HG02970 (cell line): ENCODE measurements at regions not wholly inside any gene's neighbourhood (a gene's known extent, or its start where the extent isn't known, plus 50 kb on each side); places are given as distances from the start of the nearest gene placed in this dataset.

Experiments
- ATAC-seq: cut with Tn5 transposase; IDR thresholded peaks from one replicate; pipeline ENCODE4 v1.9.1; 2021; ENCODE audit warnings: mild to moderate bottlenecking, moderate library complexity, moderate number of reproducible peaks; ENCODE audit not compliant: unreplicated experiment, low FRiP score

DNA sequence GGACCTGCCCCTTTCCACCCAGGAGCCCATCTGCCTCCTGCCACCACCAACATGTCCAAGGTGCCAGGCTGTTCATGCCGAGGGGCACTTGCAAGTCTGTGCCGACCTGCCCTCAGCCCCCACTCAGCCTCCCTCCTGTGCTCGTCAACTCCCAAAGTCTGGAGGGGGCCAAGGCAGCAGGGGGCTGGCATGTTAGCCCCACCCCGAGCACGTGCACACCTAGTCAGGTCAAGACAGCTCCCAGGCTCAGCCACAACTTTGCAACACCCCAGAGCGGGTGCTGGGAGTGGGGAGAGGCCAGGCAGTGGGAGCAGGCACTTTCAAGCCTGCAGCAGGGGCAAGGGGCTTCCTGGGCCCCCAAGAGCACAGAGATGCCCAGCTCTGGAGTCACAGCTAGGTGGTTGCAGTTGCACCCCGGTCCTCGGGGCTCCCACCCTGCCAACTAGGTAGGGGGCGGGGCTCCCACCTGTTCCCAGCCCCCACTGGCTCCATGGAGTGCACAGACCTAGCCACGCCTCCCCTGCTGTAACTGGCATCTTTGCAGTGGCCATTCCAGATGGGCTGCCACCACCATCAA is 272.5 kb downstream of the CETN3 start:
- no peak for ATAC-seq

DNA sequence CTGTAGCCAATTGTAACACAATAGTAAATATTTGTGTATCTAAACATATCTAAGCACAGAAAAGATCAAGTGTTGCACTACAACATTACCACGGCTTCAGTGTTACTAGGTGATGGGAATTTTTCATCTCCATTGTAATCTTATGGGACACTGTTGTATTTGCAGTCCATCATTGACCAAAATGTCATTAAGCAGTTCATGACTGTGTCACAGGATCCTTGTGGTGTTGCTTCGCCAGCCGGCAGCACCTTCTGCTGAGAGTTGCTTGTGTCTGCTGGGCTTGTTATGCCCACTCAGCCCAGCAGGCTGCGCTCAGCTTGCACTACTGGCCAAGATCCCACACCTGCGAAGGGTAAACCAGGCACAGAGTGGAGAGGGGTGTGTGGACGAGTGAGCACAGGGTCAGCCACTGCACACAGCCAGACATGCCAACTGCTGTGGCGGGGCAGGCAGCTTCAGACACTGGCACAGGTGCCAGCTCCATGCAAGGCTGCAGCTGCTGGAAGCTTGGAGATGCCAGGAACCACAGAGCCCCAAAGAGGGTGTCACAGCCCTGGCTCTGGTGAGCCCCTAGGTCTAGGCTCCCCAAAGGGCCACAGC is 273.7 kb downstream of the CETN3 start:
- ATAC-seq = no peak

DNA sequence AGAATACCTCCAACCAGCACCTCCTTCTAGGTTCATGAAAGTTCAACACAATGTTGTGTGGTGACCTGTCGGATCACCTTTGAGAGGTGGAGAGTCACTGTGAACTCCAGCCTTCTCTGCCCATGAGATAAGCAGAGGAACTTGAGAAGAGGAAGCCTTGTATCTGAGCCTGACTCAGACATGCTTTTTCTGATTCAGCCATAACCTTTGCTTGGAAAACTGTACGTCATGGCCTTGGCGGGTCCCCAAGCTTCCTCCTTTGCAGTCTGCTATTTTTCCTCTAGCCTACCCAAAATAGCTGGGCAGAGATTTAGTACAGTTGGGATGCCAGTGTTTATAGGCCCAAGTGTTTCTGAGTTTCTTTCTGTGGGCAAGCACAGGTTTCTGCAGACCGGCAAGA is 274.7 kb downstream of the CETN3 start:
- ATAC-seq = no peak

DNA sequence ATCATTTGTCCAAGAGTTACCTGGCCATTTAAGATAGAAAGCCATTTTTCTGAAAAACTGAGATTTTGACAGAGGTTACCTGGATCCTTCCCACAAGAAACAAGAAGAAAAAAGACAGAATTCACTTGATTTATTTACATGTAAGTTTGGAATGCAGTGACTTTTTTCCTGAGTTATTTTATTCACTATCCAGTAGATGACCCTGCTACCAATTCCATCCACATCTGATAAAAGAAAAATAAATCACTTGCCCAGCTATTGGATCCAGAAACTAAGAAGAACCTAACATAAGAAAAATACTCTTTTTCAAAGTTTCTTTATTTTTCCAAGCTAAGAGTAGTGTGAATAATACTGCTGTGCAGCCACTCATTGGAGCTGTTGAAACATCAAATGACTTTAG is 275.2 kb downstream of the CETN3 start:
- no peak for ATAC-seq

DNA sequence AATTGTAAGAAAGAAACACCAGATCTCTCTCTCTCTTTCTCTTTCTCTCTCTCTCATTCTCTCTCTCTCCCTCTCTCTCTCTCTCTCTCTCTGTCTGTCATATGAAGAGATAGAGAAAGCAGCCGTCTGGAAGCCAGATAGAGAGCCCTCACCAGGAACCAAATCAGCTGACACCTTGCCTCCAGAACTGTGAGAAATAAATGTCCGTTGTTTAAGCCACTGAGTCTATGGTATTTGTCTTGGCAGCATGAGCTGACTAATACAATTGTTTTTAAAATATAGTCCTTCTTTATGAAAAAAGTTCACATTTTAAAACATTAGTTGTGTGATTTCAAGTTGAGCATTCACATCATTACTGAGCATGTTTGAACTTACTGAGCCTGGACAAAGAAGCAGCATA is 275.6 kb downstream of the CETN3 start:
- no peak for ATAC-seq

DNA sequence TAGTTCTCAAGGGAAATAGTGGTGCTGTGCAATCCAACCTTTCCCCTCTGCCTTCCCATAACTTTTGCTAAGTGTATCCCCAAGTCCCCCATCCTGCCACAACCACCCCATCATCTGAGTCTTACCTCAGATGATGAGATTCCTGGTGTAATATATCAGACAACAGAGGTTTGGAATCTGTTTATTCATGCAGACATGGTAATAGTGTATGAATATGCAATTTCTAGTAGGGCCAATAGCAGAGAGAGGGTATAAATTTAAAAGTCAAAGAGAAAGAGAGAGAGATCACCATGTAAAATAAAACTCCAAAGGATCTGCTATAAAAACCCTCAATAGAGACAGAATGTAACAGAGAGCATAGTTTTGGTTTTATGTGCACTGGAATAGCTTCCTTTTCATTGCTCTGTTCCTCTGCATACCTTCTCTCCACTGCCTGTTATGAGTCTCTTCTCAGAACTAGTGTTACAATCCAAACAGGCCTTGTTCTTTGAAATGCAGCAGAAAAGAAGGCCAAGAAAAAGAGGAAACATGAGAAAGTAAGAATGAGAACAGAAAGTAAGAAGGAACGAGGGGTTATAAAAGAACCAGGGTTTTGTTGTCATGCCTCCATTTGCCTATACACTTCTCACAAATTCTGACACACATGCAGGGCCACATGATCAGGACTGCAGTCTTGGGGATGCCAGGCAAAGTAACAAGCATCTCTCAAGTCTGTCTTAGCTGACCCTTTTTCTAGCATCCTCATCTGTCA is 278.0 kb downstream of the CETN3 start:
- peak; percentile 53 for ATAC-seq

DNA sequence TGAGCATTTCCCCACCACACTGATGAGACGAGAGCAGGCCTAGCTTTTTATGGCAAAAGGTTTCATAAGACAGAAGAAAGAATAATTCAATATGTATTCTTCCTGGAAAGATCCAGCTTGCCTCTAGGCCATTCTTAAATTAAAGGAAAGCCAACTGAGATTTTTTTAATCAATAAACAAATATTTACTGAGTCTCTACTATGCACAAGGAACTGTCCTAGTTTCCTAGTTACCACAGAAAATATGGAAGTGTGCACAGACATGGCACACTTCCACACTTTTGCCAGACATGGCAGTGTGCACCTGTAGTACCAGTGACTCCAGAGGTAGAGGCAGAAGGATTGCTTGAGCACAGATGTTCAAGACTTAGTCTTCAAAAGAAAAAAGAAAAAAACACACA is 281.0 kb downstream of the CETN3 start:
- ATAC-seq = no peak

DNA sequence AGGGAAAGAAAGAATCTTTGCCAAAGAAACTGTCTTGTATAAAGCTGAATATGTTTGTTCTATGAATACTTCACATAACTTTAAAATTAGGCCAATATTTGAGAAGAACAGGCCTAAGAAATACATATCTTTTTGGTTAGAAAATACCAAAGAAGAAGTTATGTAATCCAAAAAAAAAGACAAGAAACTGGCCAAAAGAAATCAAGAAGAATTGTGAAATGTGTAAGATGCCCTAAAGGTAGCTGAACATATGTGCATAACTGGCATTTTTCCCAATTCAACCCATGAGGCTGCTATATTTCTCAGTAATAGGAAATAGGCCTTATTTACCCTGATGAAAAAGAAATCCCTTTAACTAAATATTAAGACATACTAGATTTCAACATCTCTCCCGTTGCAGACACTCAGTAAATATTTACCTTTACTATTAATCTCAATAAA is 290.0 kb downstream of the CETN3 start:
- no peak for ATAC-seq

DNA sequence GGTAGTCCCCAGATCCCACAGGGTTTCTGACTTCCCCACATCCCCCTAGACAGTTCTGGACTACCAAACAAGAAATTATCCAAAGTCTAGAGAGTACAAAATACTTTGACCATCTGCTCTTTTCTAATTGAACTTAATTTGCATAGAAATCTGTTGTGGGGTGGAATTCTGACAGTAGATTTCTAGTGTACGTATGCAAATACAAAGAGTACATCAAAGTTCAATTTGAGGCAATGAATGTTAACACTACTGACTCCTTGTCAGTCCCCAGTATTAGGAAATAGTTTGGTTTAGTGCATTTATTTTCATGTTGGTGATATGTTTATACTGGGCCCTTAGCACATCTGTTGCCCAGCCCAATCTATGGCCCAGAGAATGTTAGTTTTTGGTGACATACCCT is 292.6 kb downstream of the CETN3 start:
- ATAC-seq = no peak

DNA sequence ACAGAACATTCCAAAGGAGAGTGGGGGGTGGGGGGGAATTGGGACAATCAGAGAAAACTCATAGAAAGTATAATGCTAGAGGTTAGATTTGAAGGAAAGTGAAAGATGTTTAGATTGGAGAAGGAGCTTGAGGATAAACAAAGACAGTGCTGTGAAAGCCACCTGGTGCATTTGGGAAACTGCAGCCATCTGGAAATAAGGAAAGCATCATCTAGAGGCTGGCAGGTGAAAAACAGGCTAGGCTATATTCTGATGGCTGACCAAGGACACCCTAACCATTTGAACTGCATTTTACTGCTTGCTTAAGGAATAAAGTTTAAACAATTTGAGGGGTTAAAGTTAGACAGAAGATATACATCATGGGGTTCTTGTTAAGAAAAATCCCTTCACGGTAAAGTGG is 296.4 kb downstream of the CETN3 start:
- ATAC-seq = no peak

DNA sequence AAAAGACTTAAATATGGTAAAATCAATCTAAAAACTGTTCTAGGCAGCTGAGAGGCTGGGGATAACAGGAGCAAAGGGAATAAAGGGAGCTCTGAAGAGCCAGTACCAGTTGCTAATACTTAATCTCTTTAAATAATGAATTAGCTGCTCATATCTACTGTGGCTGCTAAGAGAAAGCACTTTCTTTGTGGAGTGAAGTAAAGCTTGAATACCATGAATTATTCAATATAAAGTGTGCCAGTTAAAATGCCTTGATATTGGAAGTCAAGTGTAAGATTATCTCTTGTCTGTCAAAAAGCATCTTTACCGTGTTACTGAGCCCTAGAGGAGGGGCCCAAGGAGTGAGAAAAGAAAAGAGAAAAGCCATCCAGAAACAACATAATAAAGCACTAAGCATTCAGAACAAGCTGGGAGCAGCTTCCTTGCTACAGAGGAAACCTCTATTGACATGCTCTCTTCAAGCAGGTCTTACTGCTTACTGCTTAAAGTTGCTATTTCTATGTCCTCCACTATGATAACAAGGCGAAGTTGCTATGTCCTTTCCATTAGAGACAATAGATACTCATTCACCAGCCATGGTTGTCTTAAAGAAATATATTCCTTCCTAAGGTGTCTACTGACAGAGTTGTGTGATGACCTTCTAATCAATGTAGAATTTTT is 297.4 kb downstream of the CETN3 start:
- no peak for ATAC-seq

DNA sequence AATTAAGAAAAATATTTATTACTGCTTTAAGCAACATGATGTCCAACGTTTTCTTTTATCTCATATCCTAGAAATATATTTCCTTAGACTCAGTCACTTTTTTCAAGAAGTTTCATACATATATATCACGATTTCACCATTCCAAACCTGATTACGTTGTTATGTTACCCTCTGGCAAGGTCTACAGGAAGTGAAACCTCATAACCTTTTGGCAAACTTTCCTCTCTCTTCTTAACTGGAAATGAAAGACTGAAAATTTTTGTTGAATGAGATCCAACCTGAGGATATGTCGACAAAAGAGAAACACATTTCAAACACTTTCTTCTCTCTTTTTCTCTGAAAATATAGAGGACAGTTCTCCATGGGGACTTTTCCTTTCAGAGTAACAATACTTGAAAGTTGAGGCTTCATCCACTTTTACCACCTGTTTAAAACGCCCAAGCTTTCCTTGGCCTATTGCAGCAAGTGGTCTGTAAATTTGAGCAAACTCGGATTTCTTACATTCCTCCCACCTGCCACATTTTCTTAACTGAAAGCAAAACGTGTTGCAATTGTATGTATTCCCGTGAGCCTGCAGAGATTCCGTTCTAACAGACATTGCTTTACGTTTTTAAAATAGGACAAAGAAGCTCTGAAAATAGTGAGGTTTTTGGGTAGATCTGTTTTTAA is 298.1 kb downstream of the CETN3 start:
- ATAC-seq = no peak

DNA sequence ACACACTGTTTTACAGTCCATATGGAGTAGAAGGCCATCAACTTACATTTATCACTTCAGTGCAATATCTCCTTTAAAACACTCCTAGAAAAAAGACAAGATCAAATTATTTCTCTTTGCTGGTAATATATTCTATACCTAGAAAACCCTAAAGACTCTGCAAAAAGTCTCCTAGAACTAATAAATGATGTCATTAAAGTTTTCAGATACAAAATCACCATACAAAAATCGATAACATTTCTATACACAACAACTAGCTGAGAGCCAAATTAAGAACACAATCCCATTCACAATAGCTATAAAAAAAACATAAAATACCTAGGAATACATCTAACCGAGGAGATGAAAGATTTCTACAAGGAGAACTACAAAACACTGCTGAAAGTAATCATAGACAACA is 300.3 kb downstream of the CETN3 start:
- no peak for ATAC-seq

DNA sequence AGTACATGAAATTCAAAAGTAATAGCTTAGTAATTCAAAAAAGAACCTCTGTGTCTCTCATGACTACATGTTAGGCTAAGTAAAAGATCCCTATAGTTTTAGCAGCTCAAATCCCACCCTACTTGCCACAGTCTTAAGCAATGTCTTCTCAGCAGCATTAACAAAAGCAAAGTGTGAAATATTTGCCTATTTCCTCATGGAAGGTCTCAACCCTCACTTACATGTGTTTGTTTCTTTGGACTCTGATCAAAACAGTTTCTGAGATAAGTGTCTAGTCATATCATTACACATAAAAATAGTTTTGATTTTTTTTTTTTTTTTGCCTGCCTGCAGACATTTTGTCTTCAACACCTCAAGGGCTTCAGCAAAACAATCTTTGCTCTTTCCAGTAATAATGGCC is 310.5 kb downstream of the CETN3 start:
- ATAC-seq = no peak

DNA sequence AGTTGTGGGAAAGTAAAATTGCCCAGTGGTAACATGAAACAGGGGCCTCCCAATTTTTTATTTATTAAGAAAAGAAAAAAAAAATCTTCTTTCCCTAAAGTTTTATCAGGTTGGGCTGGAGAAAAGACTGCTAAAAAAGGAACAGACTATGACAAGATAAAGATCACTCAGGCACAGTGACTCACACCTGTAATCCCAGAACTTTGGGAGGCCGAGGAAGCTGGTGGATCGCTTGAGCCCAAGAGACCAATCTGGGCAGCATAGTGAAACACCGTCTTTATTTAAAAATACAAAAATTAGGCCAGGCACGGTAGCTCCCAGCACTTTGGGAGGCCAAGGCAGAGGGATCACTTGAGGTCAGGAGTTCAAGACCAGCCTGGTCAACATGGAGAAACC is 312.5 kb downstream of the CETN3 start:
- ATAC-seq = no peak

DNA sequence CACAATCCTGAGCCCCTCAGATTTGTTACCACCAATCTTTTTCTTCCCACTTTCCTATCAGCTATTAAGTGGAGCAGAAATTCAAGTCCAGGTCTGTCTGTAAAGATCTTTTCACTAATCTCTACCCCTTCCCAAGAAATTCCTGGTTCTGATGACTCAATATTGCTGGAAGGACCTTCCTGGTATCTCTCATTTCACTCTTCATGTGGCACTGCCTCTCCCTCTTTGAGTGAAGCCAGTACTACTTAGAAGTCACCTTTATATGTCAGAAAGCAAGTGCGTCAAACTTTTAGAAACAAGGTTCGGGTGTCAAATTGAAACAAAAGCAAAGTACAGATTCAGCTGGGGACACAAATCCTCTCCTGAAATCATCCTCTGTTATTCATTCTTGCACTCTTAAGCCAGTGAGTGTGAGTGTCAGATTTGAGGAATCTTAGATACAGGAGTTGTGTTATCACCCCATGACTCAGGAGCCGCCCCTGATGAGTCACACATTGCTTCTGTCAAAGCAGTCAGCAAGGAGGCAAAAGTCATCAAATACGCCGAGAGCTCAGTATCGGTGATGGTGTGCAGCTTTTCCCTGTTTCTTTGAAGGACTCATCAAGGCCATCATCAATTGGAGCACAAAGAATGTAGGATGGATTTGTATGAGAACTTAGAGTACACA is 313.0 kb downstream of the CETN3 start:
- ATAC-seq = no peak

DNA sequence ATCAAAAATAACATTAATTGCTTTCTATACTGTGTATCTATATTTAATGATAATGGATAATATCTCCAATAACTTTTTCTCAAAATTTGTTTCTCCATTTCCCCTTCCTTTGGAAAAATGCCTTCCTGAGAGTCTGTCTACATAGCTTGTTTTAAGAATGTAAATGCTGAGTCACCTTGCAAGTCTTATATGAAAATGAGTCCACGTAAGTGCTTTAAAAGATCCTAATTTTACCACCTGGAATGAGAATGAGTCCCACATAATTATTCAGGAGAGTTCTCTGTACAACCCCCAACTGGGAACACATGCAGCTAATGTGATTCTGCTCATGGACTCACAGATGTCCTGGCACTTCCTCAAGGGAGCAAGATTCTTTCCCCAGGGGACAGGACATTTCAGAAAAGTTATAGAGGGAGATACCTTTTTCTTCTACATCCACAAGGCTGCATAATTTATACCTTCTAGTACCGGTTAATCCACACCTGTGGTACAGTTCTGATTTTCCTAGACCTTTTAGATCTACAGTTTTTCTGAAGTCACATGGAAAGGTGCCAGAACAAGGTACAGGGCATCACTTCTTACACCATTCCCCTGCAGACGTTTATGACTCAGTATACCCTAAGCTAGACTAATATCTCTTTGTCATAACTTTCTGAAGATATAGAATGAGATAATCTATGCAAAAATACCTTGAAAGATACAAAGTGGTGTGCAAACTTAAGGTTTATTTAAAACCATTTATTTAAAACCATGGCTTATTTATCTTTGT is 314.1 kb downstream of the CETN3 start:
- ATAC-seq = no peak

DNA sequence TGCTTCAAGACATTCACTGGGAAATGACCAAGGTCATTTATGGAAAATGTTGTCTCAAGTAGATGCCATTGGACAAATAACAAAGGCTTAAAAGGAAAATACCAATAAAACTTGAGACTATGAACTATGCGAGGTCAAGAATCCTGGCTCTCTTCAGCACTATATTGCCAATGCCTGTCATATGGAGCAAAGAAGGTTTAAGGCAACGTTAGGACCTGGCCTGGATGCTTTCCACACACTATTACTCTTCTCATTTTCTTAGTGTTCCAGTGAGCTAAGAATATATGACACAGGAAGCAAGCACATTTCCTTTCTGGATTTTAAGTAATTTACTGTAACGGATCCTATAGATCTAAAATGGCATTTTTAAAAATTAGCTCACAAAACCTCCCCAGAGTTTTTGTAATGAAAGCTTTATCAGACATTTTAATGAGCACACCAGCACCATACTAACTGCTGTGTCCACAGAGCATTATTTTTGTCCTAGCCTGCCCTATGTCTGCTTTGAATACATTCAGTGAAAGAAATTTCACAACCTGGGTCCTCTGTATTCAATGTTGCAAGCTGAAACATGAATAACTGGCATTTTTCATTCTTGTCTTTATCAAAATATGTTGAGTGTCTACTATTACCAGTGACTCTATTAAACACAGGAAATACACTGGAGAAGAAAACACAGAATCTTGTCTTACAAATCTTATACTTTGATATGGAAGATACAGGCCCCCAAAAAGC is 315.6 kb downstream of the CETN3 start:
- no peak for ATAC-seq

DNA sequence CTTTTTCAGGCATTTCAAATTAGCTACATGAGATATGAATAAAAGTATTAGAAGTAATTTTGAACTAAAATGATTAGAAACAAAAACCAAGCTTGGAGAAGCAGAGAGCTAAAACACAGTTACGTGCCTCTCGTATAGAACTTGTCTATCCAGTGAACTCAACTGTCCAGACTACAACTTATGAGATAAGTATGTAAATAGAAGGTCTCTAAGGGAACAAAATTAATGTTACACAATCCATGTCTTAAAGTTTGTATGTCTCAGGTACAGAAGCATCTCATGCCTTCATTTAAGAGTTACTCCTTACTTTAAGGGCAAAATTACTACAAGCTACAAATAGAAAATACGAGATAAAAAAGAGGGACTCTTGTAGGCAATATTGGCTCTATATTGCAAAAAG is 316.8 kb downstream of the CETN3 start:
- no peak for ATAC-seq
